ENCODE measurements at regions not wholly inside any gene's neighbourhood (a gene's known extent, or its start where the extent isn't known, plus 50 kb on each side); places are given as distances from the start of the nearest gene placed in this dataset.

DNA sequence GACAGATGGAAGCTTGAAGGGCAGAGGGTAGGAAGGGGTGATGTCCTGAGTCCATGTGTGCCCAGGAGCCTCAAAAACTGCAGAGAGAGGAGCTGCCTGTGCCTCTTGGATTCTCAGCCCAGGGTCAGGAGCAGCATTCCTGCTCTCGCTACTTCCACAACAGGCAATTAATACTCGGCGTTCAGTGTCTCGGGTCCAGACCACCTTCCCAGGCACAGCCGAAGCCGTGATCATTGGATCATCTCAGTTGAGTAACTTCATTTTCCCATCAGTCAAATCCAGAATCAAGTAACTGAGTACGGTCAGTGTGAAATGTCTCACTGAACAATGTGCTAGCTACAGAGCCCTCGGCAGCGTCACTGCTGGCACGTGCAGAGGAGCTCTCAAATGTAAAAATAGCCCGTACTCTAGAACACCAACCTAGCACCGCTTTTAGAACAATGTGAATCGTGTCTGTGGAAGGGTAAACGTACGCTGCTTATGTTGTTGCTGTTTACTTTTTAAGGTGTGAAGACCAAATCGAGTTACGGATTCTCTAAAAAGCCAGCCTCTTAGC, 63.5 kb upstream of the IRX4 start:
- Mint-ChIP-seq H3K4me1 (ENCODE audit: insufficient read depth, unreplicated experiment) (peaks cover 20% of the 10 kb centered on the region), H3K4me3 (ENCODE audit: unreplicated experiment) (no peak overlapping the region)
- CTCF ChIA-PET, result interaction anchor here (0.6 to 0.7 kb wide), 2 partner anchors 13 to 851 kb away, joined by 3 to 5 read pairs; no protein-coding TSS in a partner anchor

DNA sequence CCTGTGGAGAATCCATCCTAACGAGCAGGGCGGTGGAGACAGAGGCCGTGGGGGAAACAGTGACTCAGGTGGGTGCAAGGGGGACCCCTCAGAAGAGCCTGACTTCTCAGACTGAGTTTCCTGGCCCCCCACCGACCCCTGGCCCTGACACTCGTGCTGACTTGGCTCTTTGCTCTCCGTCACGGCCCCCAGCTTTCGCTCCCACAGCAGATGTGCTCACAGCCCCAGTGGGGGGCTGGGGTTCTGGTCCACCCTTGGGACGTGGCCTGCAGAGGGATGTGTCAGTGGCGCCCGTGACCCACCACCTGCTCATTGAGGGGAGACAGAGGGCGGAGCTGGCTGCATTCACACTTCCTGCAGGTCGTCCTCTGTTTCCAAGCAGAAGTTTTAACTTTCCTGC, 62.9 kb upstream of the IRX4 start:
- intact Hi-C loops (cut with micrococcal nuclease), result no loop called here
- no peaks in the 10 kb centered on the region for H3K9me3 Mint-ChIP-seq (ENCODE audit: unreplicated experiment)
- DNase-seq (ENCODE audit: unreplicated experiment), result no peak
- CTCF ChIA-PET, result interaction anchor here (0.6 to 0.7 kb wide), 2 partner anchors 12 to 851 kb away, joined by 3 to 5 read pairs; no protein-coding TSS in a partner anchor
- peaks cover 20% of the 10 kb centered on the region for H3K36me3 Mint-ChIP-seq (ENCODE audit: insufficient read depth, unreplicated experiment)
- no TSS peak for BruUV-seq (replicated peaks)
- TF ChIP-seq, protein P1, sequence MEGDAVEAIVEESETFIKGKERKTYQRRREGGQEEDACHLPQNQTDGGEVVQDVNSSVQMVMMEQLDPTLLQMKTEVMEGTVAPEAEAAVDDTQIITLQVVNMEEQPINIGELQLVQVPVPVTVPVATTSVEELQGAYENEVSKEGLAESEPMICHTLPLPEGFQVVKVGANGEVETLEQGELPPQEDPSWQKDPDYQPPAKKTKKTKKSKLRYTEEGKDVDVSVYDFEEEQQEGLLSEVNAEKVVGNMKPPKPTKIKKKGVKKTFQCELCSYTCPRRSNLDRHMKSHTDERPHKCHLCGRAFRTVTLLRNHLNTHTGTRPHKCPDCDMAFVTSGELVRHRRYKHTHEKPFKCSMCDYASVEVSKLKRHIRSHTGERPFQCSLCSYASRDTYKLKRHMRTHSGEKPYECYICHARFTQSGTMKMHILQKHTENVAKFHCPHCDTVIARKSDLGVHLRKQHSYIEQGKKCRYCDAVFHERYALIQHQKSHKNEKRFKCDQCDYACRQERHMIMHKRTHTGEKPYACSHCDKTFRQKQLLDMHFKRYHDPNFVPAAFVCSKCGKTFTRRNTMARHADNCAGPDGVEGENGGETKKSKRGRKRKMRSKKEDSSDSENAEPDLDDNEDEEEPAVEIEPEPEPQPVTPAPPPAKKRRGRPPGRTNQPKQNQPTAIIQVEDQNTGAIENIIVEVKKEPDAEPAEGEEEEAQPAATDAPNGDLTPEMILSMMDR (IDR thresholded peaks at IDR 0.05; ENCODE audit: unreplicated experiment), result no peak
- H3K27ac Mint-ChIP-seq (ENCODE audit: low read depth, unreplicated experiment), result no peak overlapping the region
- POLR2A ChIA-PET, result interaction anchor here (0.7 to 5.8 kb wide), 4 partner anchors 9 to 59 kb away, joined by 3 to 144 read pairs (median 42); partner anchors contain the start of gene IRX4
- H3K4me1 Mint-ChIP-seq (ENCODE audit: insufficient read depth, unreplicated experiment), result peaks cover 14% of the 10 kb centered on the region
- no peak overlapping the region for H3K4me3 Mint-ChIP-seq (ENCODE audit: unreplicated experiment)
- H3K27me3 Mint-ChIP-seq (ENCODE audit: insufficient read depth, unreplicated experiment), result no peaks in the 10 kb centered on the region

More for the DNA sequence above, 63.5 kb upstream of the IRX4 start:
- intact Hi-C loops (cut with micrococcal nuclease), result no loop called here
- TF ChIP-seq, protein P1 (IDR thresholded peaks at IDR 0.05; ENCODE audit: unreplicated experiment), result no peak
- no peaks in the 10 kb centered on the region for H3K27me3 Mint-ChIP-seq (ENCODE audit: insufficient read depth, unreplicated experiment)
- no TSS peak for BruUV-seq (replicated peaks)
- peaks cover 25% of the 10 kb centered on the region for H3K36me3 Mint-ChIP-seq (ENCODE audit: insufficient read depth, unreplicated experiment)
- no peak for DNase-seq (ENCODE audit: unreplicated experiment)
- POLR2A ChIA-PET, result interaction anchor here (0.7 to 5.8 kb wide), 4 partner anchors 10 to 59 kb away, joined by 3 to 144 read pairs (median 42); partner anchors contain the start of gene IRX4
- H3K9me3 Mint-ChIP-seq (ENCODE audit: unreplicated experiment), result no peaks in the 10 kb centered on the region
- no peak overlapping the region for H3K27ac Mint-ChIP-seq (ENCODE audit: low read depth, unreplicated experiment)

DNA sequence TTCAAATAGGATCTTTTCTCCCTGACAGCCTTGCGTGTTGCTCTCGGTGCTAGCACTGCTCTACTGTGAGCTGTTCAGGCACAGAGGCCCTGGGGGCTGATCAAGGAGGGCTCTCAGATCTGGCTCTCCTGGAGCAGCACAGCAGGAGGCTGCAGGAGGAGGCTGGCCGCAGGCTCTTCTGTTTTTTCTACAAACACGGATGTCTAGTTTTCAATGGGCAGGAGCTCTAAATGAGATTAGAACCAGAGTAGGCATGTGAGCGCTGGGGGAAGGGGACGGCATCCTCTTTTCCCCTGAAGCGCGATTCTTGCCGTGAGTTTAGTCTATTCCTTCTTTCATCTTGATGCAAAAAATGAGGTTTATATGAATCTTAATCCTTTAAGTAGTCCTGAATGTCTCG, 61.7 kb upstream of the IRX4 start:
- Mint-ChIP-seq H3K27me3 (ENCODE audit: insufficient read depth, unreplicated experiment) (no peaks in the 10 kb centered on the region), H3K36me3 (ENCODE audit: insufficient read depth, unreplicated experiment) (peaks cover 12% of the 10 kb centered on the region), H3K9me3 (ENCODE audit: unreplicated experiment) (no peaks in the 10 kb centered on the region), H3K4me3 (ENCODE audit: unreplicated experiment) (no peak overlapping the region), H3K4me1 (ENCODE audit: insufficient read depth, unreplicated experiment) (peaks cover 5% of the 10 kb centered on the region), H3K27ac (ENCODE audit: low read depth, unreplicated experiment) (no peak overlapping the region)
- no peak for DNase-seq (ENCODE audit: unreplicated experiment)
- CTCF ChIA-PET, result no interaction called here
- POLR2A ChIA-PET, result no interaction called here
- intact Hi-C loops (cut with micrococcal nuclease), result no loop called here
- TF ChIP-seq, protein P1 (IDR thresholded peaks at IDR 0.05; ENCODE audit: unreplicated experiment), result no peak
- BruUV-seq (replicated peaks), result no TSS peak

DNA sequence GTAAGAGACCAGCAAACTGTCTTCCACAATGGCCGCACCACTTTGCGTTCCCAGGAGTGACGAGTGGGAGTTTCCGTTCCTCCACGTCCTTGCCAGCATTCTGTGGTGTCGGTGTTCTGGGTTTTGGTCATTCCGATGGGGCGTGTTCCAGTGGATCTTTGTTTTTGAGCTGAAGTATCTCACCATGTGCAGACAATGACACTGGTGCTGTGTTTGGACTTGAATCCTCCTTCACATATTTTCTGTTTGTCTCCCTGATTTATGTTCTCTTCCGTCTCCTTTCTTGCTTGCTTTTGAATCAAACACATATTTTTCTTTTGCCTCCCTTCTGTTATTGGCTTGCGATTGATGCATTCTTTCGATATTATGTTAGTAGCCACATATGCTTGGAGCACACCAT, 60.8 kb upstream of the IRX4 start:
- ChIA-PET POLR2A (no interaction called here), CTCF (interaction anchor here (0.5 kb wide), 1 partner anchor 143 kb away, joined by 4 read pairs; no protein-coding TSS in a partner anchor)
- no peaks in the 10 kb centered on the region for H3K27me3 Mint-ChIP-seq (ENCODE audit: insufficient read depth, unreplicated experiment)
- H3K36me3 Mint-ChIP-seq (ENCODE audit: insufficient read depth, unreplicated experiment), result peaks cover 6% of the 10 kb centered on the region
- H3K9me3 Mint-ChIP-seq (ENCODE audit: unreplicated experiment), result no peaks in the 10 kb centered on the region
- TF ChIP-seq, protein P1 (IDR thresholded peaks at IDR 0.05; ENCODE audit: unreplicated experiment), result no peak
- intact Hi-C loops (cut with micrococcal nuclease), result no loop called here
- no peak overlapping the region for H3K4me3 Mint-ChIP-seq (ENCODE audit: unreplicated experiment)
- BruUV-seq (replicated peaks), result no TSS peak
- DNase-seq (ENCODE audit: unreplicated experiment), result no peak
- peaks cover 4% of the 10 kb centered on the region for H3K4me1 Mint-ChIP-seq (ENCODE audit: insufficient read depth, unreplicated experiment)
- no peak overlapping the region for H3K27ac Mint-ChIP-seq (ENCODE audit: low read depth, unreplicated experiment)

Measured in MCF 10A (cell line).